Natural killer cell (primary cell): ENCODE measurements at regions not wholly inside any gene's neighbourhood (a gene's known extent, or its start where the extent isn't known, plus 50 kb on each side); places are given as distances from the start of the nearest gene placed in this dataset.
A peak's percentile ranks its signal among the peaks of the same experiment; 100 is the strongest.

Experiments used
- ATAC-seq, 3 donors: fragments of 150-1000 bp in 2 of 3; fragments of 200-7000 bp in 1 of 3; cut with Tn5 transposase; 1 replicate in 1 of 3; 2 replicates in 2 of 3; pipeline ENCODE4 v1.10.0; 2021; ENCODE audit warnings: mild to moderate bottlenecking in 2 of 3, moderate library complexity in 2 of 3
- DNase-seq, 2 donors: peaks; one replicate each; pipeline versions ENCODE4 v3.0.0 to v3.0.0-alpha.2; 2013 to 2021; ENCODE audit warnings: mixed read lengths in 1 of 2
- H3K27ac ChIP-seq: one replicate; pipeline ENCODE4 v1.5.1; 2013; ENCODE audit warnings: mild to moderate bottlenecking, low read length
- H3K27me3 ChIP-seq: one replicate; pipeline ENCODE4 v1.6.1; 2013; ENCODE audit warnings: low read length; ENCODE audit not compliant: control insufficient read depth, insufficient read depth
- H3K36me3 ChIP-seq: one replicate; pipeline ENCODE4 v1.6.1; 2013; ENCODE audit warnings: low read length; ENCODE audit not compliant: control insufficient read depth, insufficient read depth
- H3K4me1 ChIP-seq: one replicate; pipeline ENCODE4 v1.6.1; 2013; ENCODE audit warnings: low read length; ENCODE audit not compliant: control insufficient read depth, insufficient read depth
- H3K4me3 ChIP-seq: one replicate; pipeline ENCODE4 v1.5.1; 2013; ENCODE audit warnings: low read length
- H3K9me3 ChIP-seq: one replicate; pipeline ENCODE4 v1.6.1; 2013; ENCODE audit warnings: low read length; ENCODE audit not compliant: control insufficient read depth, insufficient read depth
- H3K27ac Mint-ChIP-seq, 2 donors: one replicate each; pipeline ENCODE4 v1.8.0; 2022; ENCODE audit warnings: mild to moderate bottlenecking in 2 of 2, mixed read lengths in 2 of 2, moderate library complexity in 1 of 2
- H3K27me3 Mint-ChIP-seq, 2 donors: one replicate each; pipeline ENCODE4 v1.8.0; 2022; ENCODE audit warnings: low read depth in 2 of 2, mixed read lengths in 2 of 2
- H3K36me3 Mint-ChIP-seq: one replicate; pipeline ENCODE4 v1.8.0; 2022; ENCODE audit warnings: mixed read lengths
- H3K4me1 Mint-ChIP-seq, 2 donors: one replicate each; pipeline ENCODE4 v1.8.0; 2022; ENCODE audit warnings: mixed read lengths in 2 of 2
- H3K4me3 Mint-ChIP-seq: one replicate; pipeline ENCODE4 v1.8.0; 2022; ENCODE audit warnings: mild to moderate bottlenecking, moderate library complexity, mixed read lengths
- H3K9me3 Mint-ChIP-seq, 2 donors: one replicate each; pipeline ENCODE4 v1.8.0; 2022; ENCODE audit warnings: mixed read lengths in 2 of 2
- whole genome bisulfite sequencing: methylation state at CpG from one replicate; pipeline ENCODE4 v1.1.7; 2013; ENCODE audit warnings: missing lambda C conversion rate; ENCODE audit not compliant: insufficient coverage; 5-methylcytosine and 5-hydroxymethylcytosine counted together
- intact Hi-C: fragments of 100-400 bp; cut with micrococcal nuclease; formaldehyde crosslinking; loops from one replicate; pipeline ENCODE4 v1.14.2; 2022
- TF ChIP-seq, protein P1 (sequence below): fragments of 200-600 bp; IDR thresholded peaks from one replicate; pipeline ENCODE4 v1.8.0; 2022; ENCODE audit warnings: antibody characterized with exemption

DNA sequence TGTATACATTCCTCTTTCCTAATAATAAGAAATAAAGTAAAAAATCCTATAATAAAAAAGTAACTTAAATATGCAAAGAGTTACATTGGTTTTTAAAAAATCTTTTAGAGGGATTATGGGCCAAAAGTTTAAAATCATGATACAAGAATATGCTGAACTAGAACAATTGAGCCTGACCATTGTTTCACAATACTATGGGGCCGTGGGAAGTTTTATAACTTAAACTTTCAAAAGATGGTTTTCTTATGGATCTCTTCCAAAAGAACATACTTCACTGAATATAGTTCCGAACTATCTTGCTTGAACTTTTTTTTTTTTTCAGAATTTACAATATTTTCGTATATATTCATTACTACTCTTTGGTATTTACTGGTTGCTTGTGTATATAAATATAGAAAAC lies 97.6 kb downstream of the NFKBIZ start:
- Histone ChIP-seq H3K9me3 (no peaks in the 10 kb centered on the region), H3K36me3 (no peaks in the 10 kb centered on the region), H3K27me3 (no peaks in the 10 kb centered on the region), H3K4me1 (no peaks in the 10 kb centered on the region), H3K4me3 (no peak overlapping the region), H3K27ac (no peak overlapping the region)
- TF ChIP-seq, protein P1, sequence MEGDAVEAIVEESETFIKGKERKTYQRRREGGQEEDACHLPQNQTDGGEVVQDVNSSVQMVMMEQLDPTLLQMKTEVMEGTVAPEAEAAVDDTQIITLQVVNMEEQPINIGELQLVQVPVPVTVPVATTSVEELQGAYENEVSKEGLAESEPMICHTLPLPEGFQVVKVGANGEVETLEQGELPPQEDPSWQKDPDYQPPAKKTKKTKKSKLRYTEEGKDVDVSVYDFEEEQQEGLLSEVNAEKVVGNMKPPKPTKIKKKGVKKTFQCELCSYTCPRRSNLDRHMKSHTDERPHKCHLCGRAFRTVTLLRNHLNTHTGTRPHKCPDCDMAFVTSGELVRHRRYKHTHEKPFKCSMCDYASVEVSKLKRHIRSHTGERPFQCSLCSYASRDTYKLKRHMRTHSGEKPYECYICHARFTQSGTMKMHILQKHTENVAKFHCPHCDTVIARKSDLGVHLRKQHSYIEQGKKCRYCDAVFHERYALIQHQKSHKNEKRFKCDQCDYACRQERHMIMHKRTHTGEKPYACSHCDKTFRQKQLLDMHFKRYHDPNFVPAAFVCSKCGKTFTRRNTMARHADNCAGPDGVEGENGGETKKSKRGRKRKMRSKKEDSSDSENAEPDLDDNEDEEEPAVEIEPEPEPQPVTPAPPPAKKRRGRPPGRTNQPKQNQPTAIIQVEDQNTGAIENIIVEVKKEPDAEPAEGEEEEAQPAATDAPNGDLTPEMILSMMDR: no peak
- Mint-ChIP-seq H3K27ac (no peak overlapping the region), H3K4me1 (peaks cover 0 to 6% of the 10 kb centered on the region in 2 donors), H3K4me3 (no peak overlapping the region), H3K9me3 (no peaks in the 10 kb centered on the region), H3K36me3 (no peaks in the 10 kb centered on the region), H3K27me3 (no peaks in the 10 kb centered on the region)
- ATAC-seq (no peak), DNase-seq (no peak)
- 67% methylated on average over 1 of the region's 3 CpGs for WGBS
- intact Hi-C loops: no loop called here

- H3K27ac Mint-ChIP-seq: no peak overlapping the region
- 77% methylated on average over 4 of the region's 4 CpGs for WGBS
These were observed 101.2 kb downstream of the NFKBIZ start for GRCh38 chr3:101950510-101950909.

DNA sequence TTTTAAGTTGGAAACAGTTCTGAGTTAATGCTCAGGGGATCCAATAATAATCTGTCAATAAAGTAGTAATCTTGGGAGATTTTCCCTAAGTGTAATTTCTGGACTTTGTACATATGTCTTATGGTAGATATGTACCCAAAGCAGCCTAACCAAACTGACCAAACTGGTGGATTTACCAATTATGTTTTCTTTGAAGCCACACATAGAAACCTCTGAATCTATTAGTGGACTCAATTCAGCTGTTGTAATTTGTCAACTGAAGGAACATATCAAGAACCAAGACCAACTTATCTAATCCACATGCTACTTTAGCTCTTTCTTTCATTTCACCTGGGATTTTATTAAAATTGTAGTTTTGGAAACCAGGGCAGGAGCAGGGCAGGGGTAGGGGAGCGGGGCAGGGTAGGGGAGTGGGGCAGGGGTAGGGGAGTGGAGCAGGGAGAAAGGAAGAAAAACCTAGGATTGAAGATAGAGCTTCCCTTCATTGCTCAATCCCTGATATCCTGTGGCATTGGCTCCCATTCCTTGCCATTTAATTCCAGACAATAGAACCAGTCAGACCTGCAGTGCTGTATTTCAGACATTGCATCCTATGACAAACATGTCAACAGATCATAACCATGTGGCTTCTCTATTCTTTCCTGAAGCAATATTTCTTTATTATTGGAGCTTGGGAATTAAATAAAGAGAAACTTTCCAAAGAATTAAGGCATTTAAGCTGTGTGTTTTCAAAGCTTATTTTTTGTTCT lies 101.8 kb downstream of the NFKBIZ start:
- no peak overlapping the region for H3K4me3 ChIP-seq
- WGBS: 90% methylated on average over 1 of the region's 1 CpG
- H3K27ac ChIP-seq: no peak overlapping the region
- peaks cover 0 to 6% of the 10 kb centered on the region in 2 donors for H3K4me1 Mint-ChIP-seq
- H3K9me3 Mint-ChIP-seq: no peaks in the 10 kb centered on the region
- H3K27me3 Mint-ChIP-seq: peaks cover 5 to 17% of the 10 kb centered on the region in 2 donors
- no peaks in the 10 kb centered on the region for H3K36me3 ChIP-seq
- DNase-seq: no peak
- no peak for ATAC-seq
- H3K27ac Mint-ChIP-seq: no peak overlapping the region
- H3K36me3 Mint-ChIP-seq: no peaks in the 10 kb centered on the region
- H3K9me3 ChIP-seq: no peaks in the 10 kb centered on the region
- no peaks in the 10 kb centered on the region for H3K27me3 ChIP-seq
- TF ChIP-seq, protein P1: no peak
- no peaks in the 10 kb centered on the region for H3K4me1 ChIP-seq
- intact Hi-C loops: no loop called here
- H3K4me3 Mint-ChIP-seq: no peak overlapping the region

More at GRCh38 chr3:101950510-101950909, 101.2 kb downstream of the NFKBIZ start:
- no peak for DNase-seq
- Histone ChIP-seq H3K27ac (no peak overlapping the region), H3K27me3 (no peaks in the 10 kb centered on the region), H3K4me1 (no peaks in the 10 kb centered on the region), H3K36me3 (no peaks in the 10 kb centered on the region), H3K4me3 (no peak overlapping the region), H3K9me3 (no peaks in the 10 kb centered on the region)
- Mint-ChIP-seq H3K27me3 (peaks cover 5 to 13% of the 10 kb centered on the region in 2 donors), H3K36me3 (no peaks in the 10 kb centered on the region), H3K4me1 (peaks cover 0 to 6% of the 10 kb centered on the region in 2 donors), H3K4me3 (no peak overlapping the region), H3K9me3 (no peaks in the 10 kb centered on the region)
- ATAC-seq: peak in 2 of 3 donors; percentile 39 to 52
- TF ChIP-seq, protein P1: no peak
- intact Hi-C loops: no loop called here

DNA sequence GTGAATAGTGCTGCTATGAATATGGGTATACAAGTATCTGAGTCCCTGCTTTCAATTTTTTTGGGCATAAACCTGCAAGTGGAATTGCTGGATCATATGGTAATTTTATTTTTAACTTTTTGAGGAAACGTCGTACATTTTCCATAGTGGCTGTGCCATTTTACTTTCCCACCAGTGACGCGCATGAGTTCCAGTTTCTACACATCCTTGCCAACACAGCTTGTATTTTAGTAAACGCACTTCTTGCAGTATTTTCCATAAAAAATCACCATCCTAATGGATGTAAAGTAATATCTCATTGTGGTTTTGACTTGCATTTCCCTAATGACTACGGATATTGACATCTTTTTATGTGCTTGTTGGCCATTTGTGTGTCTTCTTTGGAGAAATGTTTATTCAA lies 105.0 kb downstream of the NFKBIZ start:
- DNase-seq (no peak), ATAC-seq (no peak)
- Mint-ChIP-seq H3K4me3 (no peak overlapping the region), H3K27ac (no peak overlapping the region), H3K36me3 (no peaks in the 10 kb centered on the region), H3K27me3 (peaks cover 5 to 21% of the 10 kb centered on the region in 2 donors), H3K9me3 (no peaks in the 10 kb centered on the region), H3K4me1 (peaks cover 0 to 6% of the 10 kb centered on the region in 2 donors)
- no peak overlapping the region for H3K4me3 ChIP-seq
- TF ChIP-seq, protein P1: no peak
- no peak overlapping the region for H3K27ac ChIP-seq
- H3K27me3 ChIP-seq: no peaks in the 10 kb centered on the region
- intact Hi-C loops: no loop called here
- WGBS: 91% methylated on average over 6 of the region's 6 CpGs
- no peaks in the 10 kb centered on the region for H3K4me1 ChIP-seq
- no peaks in the 10 kb centered on the region for H3K36me3 ChIP-seq
- no peaks in the 10 kb centered on the region for H3K9me3 ChIP-seq
